IMR-90 (cell line): ENCODE measurements at regions not wholly inside any gene's neighbourhood (a gene's known extent, or its start where the extent isn't known, plus 50 kb on each side); places are given as distances from the start of the nearest gene placed in this dataset.

Experiments used
- BHLHE40 ChIP-seq: fragments of 150-350 bp; IDR thresholded peaks from 2 replicates; pipeline ENCODE4 v1.6.1; 2016; ENCODE audit warnings: mild to moderate bottlenecking, low read depth, low read length
- CEBPB ChIP-seq: IDR thresholded peaks from 2 replicates; pipeline ENCODE4 v1.6.1; 2012; ENCODE audit warnings: low read depth, low read length, improper control_type of control experiment
- CTCF ChIP-seq: conservative IDR thresholded peaks from 2 replicates; pipeline ENCODE4 v1.5.1; 2012; ENCODE audit warnings: mild to moderate bottlenecking, low read depth, low read length, improper control_type of control experiment
- ELK1 ChIP-seq: fragments of 150-350 bp; IDR thresholded peaks from 2 replicates; pipeline ENCODE4 v1.6.1; 2016; ENCODE audit warnings: low read depth, mild to moderate bottlenecking, low read length, moderate library complexity, borderline replicate concordance
- FOS ChIP-seq: fragments of 150-350 bp; IDR thresholded peaks from 2 replicates; pipeline ENCODE4 v1.6.1; 2016; ENCODE audit warnings: low read depth, low read length
- MAFK ChIP-seq: IDR thresholded peaks from 2 replicates; pipeline ENCODE4 v1.6.1; 2012; ENCODE audit warnings: low read depth, low read length, improper control_type of control experiment
- MXI1 ChIP-seq: IDR thresholded peaks from 2 replicates; pipeline ENCODE4 v1.6.1; 2012; ENCODE audit warnings: low read depth, mild to moderate bottlenecking, low read length, moderate library complexity, borderline replicate concordance
- NFE2L2 ChIP-seq: fragments of 150-350 bp; IDR thresholded peaks from 2 replicates; pipeline ENCODE4 v1.6.1; 2016; ENCODE audit warnings: low read depth, mild to moderate bottlenecking, low read length
- POLR2A ChIP-seq: IDR thresholded peaks from 2 replicates; pipeline ENCODE4 v1.6.1; 2012; ENCODE audit warnings: mild to moderate bottlenecking, low read depth, low read length
- RAD21 ChIP-seq: IDR thresholded peaks from 2 replicates; pipeline ENCODE4 v1.6.1; 2012; ENCODE audit warnings: low read length, improper control_type of control experiment
- RFX5 ChIP-seq: IDR thresholded peaks from 2 replicates; pipeline ENCODE4 v1.8.0; 2012; ENCODE audit warnings: low read depth, mild to moderate bottlenecking, low read length, moderate library complexity
- SMC3 ChIP-seq: fragments of 150-350 bp; IDR thresholded peaks from 2 replicates; pipeline ENCODE4 v1.6.1; 2016; ENCODE audit warnings: low read depth, mild to moderate bottlenecking, antibody characterized with exemption, low read length, moderate library complexity
- USF2 ChIP-seq: fragments of 150-350 bp; IDR thresholded peaks from 2 replicates; pipeline ENCODE4 v1.6.1; 2017; ENCODE audit warnings: mild to moderate bottlenecking, antibody characterized with exemption, low read length, low read depth

- TF ChIP-seq SMC3 = no peak
- TF ChIP-seq POLR2A = no peak
- TF ChIP-seq CTCF = no peak
- no peak for TF ChIP-seq MAFK
- no peak for TF ChIP-seq RFX5
- no peak for TF ChIP-seq RAD21
- TF ChIP-seq NFE2L2 = no peak
- TF ChIP-seq BHLHE40 = no peak
- TF ChIP-seq FOS = no peak
- TF ChIP-seq CEBPB = no peak
- no peak for TF ChIP-seq USF2
- no peak for TF ChIP-seq MXI1
- no peak for TF ChIP-seq ELK1
Measured at GRCh38 chr7:114218283-114218682, 196.3 kb upstream of the FOXP2 start.
